HepG2 (cell line): ENCODE measurements at regions not wholly inside any gene's neighbourhood (a gene's known extent, or its start where the extent isn't known, plus 50 kb on each side); places are given as distances from the start of the nearest gene placed in this dataset.

ENCODE experiments used
- ATAC-seq: fragments of 200-7000 bp; cut with Tn5 transposase; 3 replicates; pipeline ENCODE4 v1.9.1; 2020; ENCODE audit warnings: mild to moderate bottlenecking, moderate library complexity
- BruUV-seq: library from RNA; stranded (reverse); fragments of 400-500 nt; replicated peaks from 2 replicates; lab custom pipeline; 2021; lab: Mats Ljungman, UMichigan
- CTCF ChIA-PET: fragments of 300-600 bp; formaldehyde crosslinking; extraction: SDS; loops from one replicate; lab custom pipeline; 2021; ENCODE audit warnings: low total read pairs, inconsistent platforms, low intra/inter-chr PET ratio; lab: Yijun Ruan, JAX
- POLR2A ChIA-PET: fragments of 350-600 bp; sonication (Branson Sonifier 250); formaldehyde crosslinking; loops from one replicate; lab custom pipeline; 2020; ENCODE audit warnings: antibody characterized with exemption, inconsistent platforms; lab: Yijun Ruan, JAX
- DNase-seq: peaks from one replicate; pipeline ENCODE4 v3.0.0-alpha.2; 2015; ENCODE audit warnings: low spot score
- FAIRE-seq: peaks from 3 replicates; lab custom pipeline; 2011; peaks lifted over from hg19 to GRCh38; lab: Jason Lieb, UNC
- H2AFZ ChIP-seq: one replicate; pipeline ENCODE4 v1.6.1; 2011; ENCODE audit warnings: low read length, inconsistent platforms
- H3K27ac ChIP-seq: fragments of 300-600 bp; 3 replicates; pipeline ENCODE4 v1.8.0; 2011; ENCODE audit warnings: mixed run types, mild to moderate bottlenecking, mixed read lengths, low read length, inconsistent platforms; ENCODE audit not compliant: insufficient read depth; ENCODE audit errors: extremely low read length
- H3K27me3 ChIP-seq, 2 experiments: fragments of 200-600 bp in 1 of 2; 2 replicates in 1 of 2; 3 replicates in 1 of 2; pipeline versions ENCODE4 v1.6.0 to v1.8.0; 2011; ENCODE audit warnings: low read length in 2 of 2, mild to moderate bottlenecking in 2 of 2, moderate library complexity in 2 of 2, inconsistent platforms in 1 of 2; ENCODE audit not compliant: insufficient read depth in 2 of 2, control insufficient read depth in 1 of 2
- H3K36me3 ChIP-seq, 2 experiments: fragments of 200-600 bp in 1 of 2; replicated peaks in 1 of 2; 2 replicates in 1 of 2; 3 replicates in 1 of 2; pipeline versions ENCODE4 v1.5.1 to v1.8.0; 2011; ENCODE audit warnings: low read length in 2 of 2, inconsistent platforms in 1 of 2; ENCODE audit not compliant: insufficient read depth in 2 of 2, control insufficient read depth in 1 of 2
- H3K4me1 ChIP-seq: 2 replicates; pipeline ENCODE4 v1.5.1; 2012; ENCODE audit warnings: low read length, inconsistent platforms; ENCODE audit not compliant: insufficient read depth
- H3K4me2 ChIP-seq: 2 replicates; pipeline ENCODE4 v1.6.0; 2011; ENCODE audit warnings: low read depth, low read length, inconsistent platforms
- H3K4me3 ChIP-seq, 3 experiments: fragments of 200-600 bp in 1 of 3; sonication (generic), shearing (Covaris generic) in 1 of 3; replicated peaks in 1 of 3; 2 replicates each; pipeline ENCODE4 v1.5.1; 2011 to 2016; ENCODE audit warnings: low read length in 3 of 3, inconsistent platforms in 2 of 3, low read depth in 2 of 3, mild to moderate bottlenecking in 2 of 3, control low read depth in 1 of 3, mixed read lengths in 1 of 3; ENCODE audit not compliant: insufficient read depth in 1 of 3
- H3K79me2 ChIP-seq: one replicate; pipeline ENCODE4 v1.6.1; 2011; ENCODE audit warnings: low read length, inconsistent platforms; ENCODE audit not compliant: insufficient read depth
- H3K9ac ChIP-seq: 2 replicates; pipeline ENCODE4 v1.6.0; 2011; ENCODE audit warnings: mild to moderate bottlenecking, low read depth, low read length, inconsistent platforms; ENCODE audit not compliant: insufficient read depth
- H3K9me3 ChIP-seq: 2 replicates; pipeline ENCODE4 v1.5.1; 2012; ENCODE audit warnings: mild to moderate bottlenecking, low read length
- H4K20me1 ChIP-seq: 2 replicates; pipeline ENCODE4 v1.6.0; 2011; ENCODE audit warnings: inconsistent platforms, mild to moderate bottlenecking, low read length, moderate library complexity; ENCODE audit not compliant: insufficient read depth
- CAMTA2 ChIP-seq: sonication (generic); formaldehyde crosslinking; IDR thresholded peaks from 2 replicates; pipeline ENCODE4 v1.4.0; 2020; ENCODE audit warnings: mild to moderate bottlenecking, missing genetic modification reagents, borderline replicate concordance
- CREB1 ChIP-seq, 2 experiments: fragments of 450-650 bp in 1 of 2; IDR thresholded peaks; 2 replicates each; pipeline ENCODE4 v1.6.1; 2016 to 2017; ENCODE audit warnings: control low read depth in 1 of 2, mild to moderate bottlenecking in 1 of 2, missing compliant biosample characterization in 1 of 2, missing genetic modification characterization in 1 of 2
- DRAP1 ChIP-seq: IDR thresholded peaks from 2 replicates; pipeline ENCODE4 v1.6.1; 2016; ENCODE audit warnings: missing genetic modification reagents, missing compliant biosample characterization
- GATAD2A ChIP-seq: IDR thresholded peaks from 2 replicates; pipeline ENCODE4 v1.6.1; 2016
- KLF11 ChIP-seq: IDR thresholded peaks from 2 replicates; pipeline ENCODE4 v1.6.1; 2016; ENCODE audit warnings: missing compliant biosample characterization
- MEF2D ChIP-seq: sonication (generic); formaldehyde crosslinking; IDR thresholded peaks from 2 replicates; pipeline ENCODE4 v1.5.1; 2020; ENCODE audit warnings: mild to moderate bottlenecking, missing genetic modification reagents
- PLRG1 ChIP-seq: fragments of 450-650 bp; conservative IDR thresholded peaks from 2 replicates; pipeline ENCODE4 v1.6.1; 2016
- SATB2 ChIP-seq: sonication (generic); formaldehyde crosslinking; IDR thresholded peaks from 2 replicates; pipeline ENCODE4 v1.5.0; 2020; ENCODE audit warnings: missing genetic modification reagents
- SNAI1 ChIP-seq: sonication (generic); formaldehyde crosslinking; IDR thresholded peaks from 2 replicates; pipeline ENCODE4 v1.5.0; 2020; ENCODE audit warnings: mild to moderate bottlenecking, missing genetic modification reagents, borderline replicate concordance
- ZBTB8A ChIP-seq: sonication (generic); formaldehyde crosslinking; IDR thresholded peaks from 2 replicates; pipeline ENCODE4 v1.4.0; 2020; ENCODE audit warnings: mild to moderate bottlenecking, low read depth, missing genetic modification reagents, borderline replicate concordance
- ZFP36L1 ChIP-seq: sonication (generic); formaldehyde crosslinking; IDR thresholded peaks from 2 replicates; pipeline ENCODE4 v1.8.0; 2022; ENCODE audit warnings: mild to moderate bottlenecking, missing genetic modification reagents, moderate library complexity
- ZKSCAN5 ChIP-seq: sonication (generic); formaldehyde crosslinking; IDR thresholded peaks from 2 replicates; pipeline ENCODE4 v1.5.1; 2020; ENCODE audit warnings: mild to moderate bottlenecking, missing genetic modification reagents
- ZNF329 ChIP-seq: sonication (generic); formaldehyde crosslinking; IDR thresholded peaks from 2 replicates; pipeline ENCODE4 v1.9.0; 2021; ENCODE audit warnings: low read depth, mild to moderate bottlenecking, missing genetic modification reagents
- ZNF768 ChIP-seq: sonication (generic); formaldehyde crosslinking; IDR thresholded peaks from 2 replicates; pipeline ENCODE4 v1.4.0; 2020; ENCODE audit warnings: missing genetic modification reagents
- WGBS: methylation state at CpG from one replicate; pipeline ENCODE4 v1.1.6; 2017; ENCODE audit warnings: low lambda C conversion rate; 5-methylcytosine and 5-hydroxymethylcytosine counted together
- in situ Hi-C: cut with HindIII; loops from 2 replicates; pipeline ENCODE4 v1.10.0; 2017; ENCODE audit warnings: low pct_unique_long_range_greater_than_20kb; ENCODE audit not compliant: extremely low pct_ligation_motif_present
- intact Hi-C: fragments of 100-400 bp; cut with micrococcal nuclease; formaldehyde crosslinking; loops from one replicate; pipeline ENCODE4 v1.10.0; 2022; ENCODE audit not compliant: unreplicated experiment
- TF ChIP-seq, protein P1 (sequence below): sonication (generic); formaldehyde crosslinking; IDR thresholded peaks from 2 replicates; pipeline ENCODE4 v1.9.0; 2022; ENCODE audit warnings: missing genetic modification reagents, mild to moderate bottlenecking, borderline replicate concordance

- Histone ChIP-seq H3K4me3 (no peak overlapping the region), H3K79me2 (no peaks in the 10 kb centered on the region), H2AFZ (no peak overlapping the region), H3K36me3 (no peaks in the 10 kb centered on the region), H3K4me2 (no peak overlapping the region), H3K4me1 (peaks cover 6% of the 10 kb centered on the region; the same call in 1 of the 2 replicates), H4K20me1 (no peaks in the 10 kb centered on the region), H3K27me3 (0 out of 5 replicates have a peak, but pooled peaks cover 0 to 5% of the 10 kb centered on the region in 2 experiments), H3K9ac (no peak overlapping the region), H3K27ac (no peak overlapping the region), H3K9me3 (no peaks in the 10 kb centered on the region)
- intact Hi-C loops: no loop called here
- CTCF ChIA-PET: no interaction called here
- WGBS: 11% methylated on average over 3 of the region's 3 CpGs
- in situ Hi-C loops: no loop called here
- TF ChIP-seq GATAD2A (CRISPR knock-in tag) (no peak), DRAP1 (CRISPR knock-in tag) (no peak), MEF2D (CRISPR knock-in tag) (no peak), PLRG1 (no peak), CAMTA2 (no peak), KLF11 (CRISPR knock-in tag) (no peak), SNAI1 (CRISPR knock-in tag) (no peak), ZFP36L1 (CRISPR knock-in tag) (no peak), ZKSCAN5 (CRISPR knock-in tag) (no peak), ZBTB8A (CRISPR knock-in tag) (no peak), ZNF768 (CRISPR knock-in tag) (no peak), ZNF329 (CRISPR knock-in tag) (no peak), SATB2 (no peak), CREB1 (IDR thresholded peaks at IDR 0.05) (no peak), CREB1 (CRISPR knock-in tag; IDR thresholded peaks at IDR 0.05) (no peak)
- TF ChIP-seq, protein P1, sequence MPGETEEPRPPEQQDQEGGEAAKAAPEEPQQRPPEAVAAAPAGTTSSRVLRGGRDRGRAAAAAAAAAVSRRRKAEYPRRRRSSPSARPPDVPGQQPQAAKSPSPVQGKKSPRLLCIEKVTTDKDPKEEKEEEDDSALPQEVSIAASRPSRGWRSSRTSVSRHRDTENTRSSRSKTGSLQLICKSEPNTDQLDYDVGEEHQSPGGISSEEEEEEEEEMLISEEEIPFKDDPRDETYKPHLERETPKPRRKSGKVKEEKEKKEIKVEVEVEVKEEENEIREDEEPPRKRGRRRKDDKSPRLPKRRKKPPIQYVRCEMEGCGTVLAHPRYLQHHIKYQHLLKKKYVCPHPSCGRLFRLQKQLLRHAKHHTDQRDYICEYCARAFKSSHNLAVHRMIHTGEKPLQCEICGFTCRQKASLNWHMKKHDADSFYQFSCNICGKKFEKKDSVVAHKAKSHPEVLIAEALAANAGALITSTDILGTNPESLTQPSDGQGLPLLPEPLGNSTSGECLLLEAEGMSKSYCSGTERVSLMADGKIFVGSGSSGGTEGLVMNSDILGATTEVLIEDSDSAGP (CRISPR knock-in tag): no peak
- no peak for DNase-seq
- no peak for ATAC-seq
- no TSS peak for BruUV-seq
- POLR2A ChIA-PET: no interaction called here
- no peak for FAIRE-seq
Observed at GRCh38 chr11:130646881-130647280, 198.4 kb downstream of the ADAMTS15 start.
